ENCODE measurements at regions not wholly inside any gene's neighbourhood (a gene's known extent, or its start where the extent isn't known, plus 50 kb on each side); places are given as distances from the start of the nearest gene placed in this dataset.
"Not testable (repeated sequence)": the region's sequence is repeated elsewhere in the genome, so short reads cannot be mapped to it uniquely, and the experiment has no call there.

DNA sequence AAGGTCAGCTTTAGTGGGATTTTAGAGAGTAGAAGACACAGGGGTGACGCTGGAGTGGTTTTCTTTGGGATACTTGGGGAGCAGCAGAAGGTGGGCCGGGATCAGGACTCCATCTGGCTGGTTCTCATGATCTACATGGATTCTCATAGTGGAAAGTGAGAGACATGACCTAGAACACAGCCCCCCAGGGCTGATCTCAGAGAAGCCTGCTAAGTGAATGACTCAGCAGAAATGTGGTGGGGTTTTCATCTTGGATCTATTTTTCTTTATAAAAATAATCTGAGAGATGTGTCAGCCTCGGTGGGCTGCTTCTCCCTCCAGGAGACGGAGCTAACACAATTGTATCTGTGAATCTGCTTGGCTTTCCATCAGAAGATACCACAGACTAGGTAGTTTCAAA lies 484.4 kb downstream of the TMEM121 start:
- CTCF ChIA-PET = no interaction called here
- TF ChIP-seq, protein P1, sequence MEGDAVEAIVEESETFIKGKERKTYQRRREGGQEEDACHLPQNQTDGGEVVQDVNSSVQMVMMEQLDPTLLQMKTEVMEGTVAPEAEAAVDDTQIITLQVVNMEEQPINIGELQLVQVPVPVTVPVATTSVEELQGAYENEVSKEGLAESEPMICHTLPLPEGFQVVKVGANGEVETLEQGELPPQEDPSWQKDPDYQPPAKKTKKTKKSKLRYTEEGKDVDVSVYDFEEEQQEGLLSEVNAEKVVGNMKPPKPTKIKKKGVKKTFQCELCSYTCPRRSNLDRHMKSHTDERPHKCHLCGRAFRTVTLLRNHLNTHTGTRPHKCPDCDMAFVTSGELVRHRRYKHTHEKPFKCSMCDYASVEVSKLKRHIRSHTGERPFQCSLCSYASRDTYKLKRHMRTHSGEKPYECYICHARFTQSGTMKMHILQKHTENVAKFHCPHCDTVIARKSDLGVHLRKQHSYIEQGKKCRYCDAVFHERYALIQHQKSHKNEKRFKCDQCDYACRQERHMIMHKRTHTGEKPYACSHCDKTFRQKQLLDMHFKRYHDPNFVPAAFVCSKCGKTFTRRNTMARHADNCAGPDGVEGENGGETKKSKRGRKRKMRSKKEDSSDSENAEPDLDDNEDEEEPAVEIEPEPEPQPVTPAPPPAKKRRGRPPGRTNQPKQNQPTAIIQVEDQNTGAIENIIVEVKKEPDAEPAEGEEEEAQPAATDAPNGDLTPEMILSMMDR (conservative IDR thresholded peaks at IDR 0.05; ENCODE audit: low read depth) = no peak
- no peak overlapping the region for H3K27ac ChIP-seq
- DNase-seq (ENCODE audit: low spot score) = no peak
- POLR2A ChIA-PET (ENCODE audit: low non-redundant PET) = no interaction called here

DNA sequence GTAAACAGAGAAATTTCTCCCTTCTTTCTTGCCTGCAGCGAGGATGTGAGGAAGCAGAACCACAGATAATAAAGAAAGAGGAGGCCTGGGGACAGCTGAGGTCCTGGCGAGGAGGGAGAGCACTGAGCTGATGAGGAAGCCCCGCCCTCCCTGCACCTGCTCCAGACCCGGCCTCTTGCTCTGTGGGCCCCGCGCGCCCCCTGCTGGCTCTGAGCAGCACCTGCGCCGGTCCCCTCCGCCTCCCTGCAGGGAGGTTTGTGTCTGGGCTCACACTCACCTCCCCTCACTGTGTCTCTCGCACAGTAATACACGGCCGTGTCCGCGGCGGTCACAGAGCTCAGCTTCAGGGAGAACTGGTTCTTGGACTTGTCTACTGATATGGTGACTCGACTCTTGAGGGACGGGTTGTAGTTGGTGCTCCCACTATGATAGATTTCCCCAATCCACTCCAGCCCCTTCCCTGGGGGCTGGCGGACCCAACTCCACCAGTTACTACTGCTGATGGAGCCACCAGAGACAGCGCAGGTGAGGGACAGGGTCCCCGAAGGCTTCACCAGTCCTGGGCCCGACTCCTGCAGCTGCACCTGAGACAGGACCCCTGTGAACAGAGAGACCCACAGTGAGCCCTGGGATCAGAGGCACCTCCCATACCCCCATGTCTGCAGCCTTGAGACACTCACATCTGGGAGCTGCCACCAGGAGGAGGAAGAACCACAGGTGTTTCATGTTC lies 485.4 kb downstream of the TMEM121 start:
- peak; percentile 27 for DNase-seq (ENCODE audit: low spot score)
- H3K27ac ChIP-seq; POLR2A ChIA-PET (ENCODE audit: low non-redundant PET): not testable (repeated sequence)
- TF ChIP-seq, protein P1 (conservative IDR thresholded peaks at IDR 0.05; ENCODE audit: low read depth) = peak; percentile 43
- CTCF ChIA-PET = interaction anchor here (0.6 to 1.1 kb wide), 3 partner anchors 66 to 799 kb away, joined by 5 to 7 read pairs (median 5); no protein-coding TSS in a partner anchor

DNA sequence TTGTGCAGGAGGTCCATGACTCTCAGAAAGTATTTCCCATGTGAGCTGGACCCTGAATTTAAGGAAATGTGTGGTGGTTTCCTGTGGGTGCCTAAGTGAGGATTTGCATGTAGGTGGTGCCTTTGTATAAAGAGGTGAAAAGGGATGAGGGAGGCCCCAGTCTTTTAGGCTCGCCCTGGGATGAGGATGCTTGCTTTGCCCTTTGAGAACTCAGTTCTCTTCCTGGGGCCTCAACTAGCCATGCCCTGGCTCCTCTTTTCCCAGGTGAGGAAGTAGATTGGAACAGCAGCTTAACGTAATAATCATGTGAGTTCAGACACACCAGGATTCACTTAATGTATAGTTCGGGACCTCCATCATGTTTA lies 486.0 kb downstream of the TMEM121 start:
- H3K27ac ChIP-seq; POLR2A ChIA-PET (ENCODE audit: low non-redundant PET); DNase-seq (ENCODE audit: low spot score): not testable (repeated sequence)
- CTCF ChIA-PET = interaction anchor here (0.6 to 1.1 kb wide), 3 partner anchors 67 to 799 kb away, joined by 5 to 7 read pairs (median 5); no protein-coding TSS in a partner anchor

DNA sequence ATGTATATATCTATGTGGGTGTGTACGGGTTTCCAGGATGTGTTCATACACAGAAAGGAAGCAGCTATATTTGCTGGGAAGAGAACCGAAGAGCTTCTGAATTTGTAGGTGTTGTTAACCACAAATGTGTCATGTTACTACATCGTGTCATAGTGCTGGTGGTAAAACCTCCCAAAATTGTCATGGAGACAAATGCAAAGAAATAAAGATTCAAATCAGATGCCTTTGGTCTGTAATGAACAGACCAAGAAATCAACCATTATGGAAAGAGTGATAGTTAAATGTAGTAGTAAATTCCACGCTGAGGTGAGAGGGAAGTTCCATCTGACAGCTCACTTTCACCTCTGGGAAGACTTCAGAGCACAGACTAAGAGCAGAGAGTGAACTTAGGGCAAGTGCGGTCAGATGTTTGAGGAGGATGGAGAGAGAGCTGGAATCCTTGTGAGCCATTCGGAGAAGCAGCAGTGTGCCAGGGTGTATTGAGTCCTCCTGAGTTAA lies 487.5 kb downstream of the TMEM121 start:
- CTCF ChIA-PET = interaction anchor here (0.8 kb wide), 1 partner anchor 22 kb away, joined by 3 read pairs; no protein-coding TSS in a partner anchor
- no peak for DNase-seq (ENCODE audit: low spot score)
- no peak overlapping the region for H3K27ac ChIP-seq
- POLR2A ChIA-PET (ENCODE audit: low non-redundant PET) = no interaction called here
- TF ChIP-seq, protein P1 (conservative IDR thresholded peaks at IDR 0.05; ENCODE audit: low read depth) = no peak

DNA sequence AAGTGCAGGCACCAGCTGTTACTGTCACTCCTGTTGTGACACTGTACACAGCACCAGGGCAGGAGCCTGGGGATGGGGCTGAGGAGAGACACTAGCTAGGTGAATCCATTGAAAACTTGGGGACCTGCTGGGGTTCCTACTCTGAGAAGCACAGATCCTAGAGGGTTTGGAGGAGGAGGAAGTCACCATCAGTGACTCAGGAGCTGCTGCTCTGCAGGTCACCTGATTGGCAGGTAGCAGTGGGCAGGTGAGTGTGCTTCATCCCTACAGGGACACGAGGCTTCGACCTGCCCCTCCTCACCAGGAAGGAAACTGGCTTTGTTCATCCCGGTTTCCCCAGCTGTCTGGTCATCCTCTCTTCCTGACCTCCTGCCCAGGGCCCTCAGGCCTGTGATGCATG lies 491.6 kb downstream of the TMEM121 start:
- DNase-seq (ENCODE audit: low spot score); CTCF ChIA-PET; H3K27ac ChIP-seq; POLR2A ChIA-PET (ENCODE audit: low non-redundant PET): not testable (repeated sequence)

DNA sequence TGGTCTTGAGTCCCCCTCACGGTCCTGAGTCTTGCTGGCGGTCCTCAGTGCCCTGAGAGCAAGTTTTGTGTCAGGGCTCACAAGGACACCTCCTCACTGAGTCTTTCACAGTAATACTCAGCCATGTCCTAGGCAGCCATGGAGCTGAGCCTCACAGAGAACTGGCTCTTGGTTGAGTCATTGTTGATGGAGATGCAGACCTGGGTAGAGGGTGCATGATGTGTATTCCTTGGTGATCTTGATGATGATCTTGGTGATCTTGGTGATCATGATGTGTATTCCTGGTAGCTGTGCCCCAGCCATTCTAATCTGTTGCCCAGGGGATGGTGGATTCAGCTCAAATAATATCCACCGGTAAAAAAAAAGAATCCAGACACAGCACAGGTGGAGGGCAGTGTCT lies 495.4 kb downstream of the TMEM121 start:
- TF ChIP-seq, protein P1 (conservative IDR thresholded peaks at IDR 0.05; ENCODE audit: low read depth) = no peak
- H3K27ac ChIP-seq = no peak overlapping the region
- no peak for DNase-seq (ENCODE audit: low spot score)
- CTCF ChIA-PET = no interaction called here
- POLR2A ChIA-PET (ENCODE audit: low non-redundant PET) = no interaction called here

DNA sequence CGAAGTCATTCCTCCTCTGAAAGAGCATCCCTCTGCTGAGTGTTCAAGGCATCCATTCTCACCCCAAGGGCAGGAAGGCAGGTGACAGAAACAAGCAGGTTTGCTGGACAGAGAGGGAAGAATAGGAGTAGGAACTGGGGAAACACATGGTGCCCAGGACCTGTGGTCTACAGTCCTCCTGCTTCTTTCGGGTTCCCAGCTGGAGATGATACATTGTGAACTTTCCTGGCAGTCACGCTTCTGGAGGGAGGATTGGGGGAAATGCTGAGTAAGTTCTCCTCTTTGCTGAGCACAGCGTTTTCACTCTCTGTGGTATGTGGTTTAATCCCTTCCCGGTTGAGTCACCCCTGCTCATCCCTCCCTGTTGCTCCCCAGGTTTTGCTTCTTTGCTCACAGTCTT lies 496.3 kb downstream of the TMEM121 start:
- POLR2A ChIA-PET (ENCODE audit: low non-redundant PET); H3K27ac ChIP-seq; CTCF ChIA-PET; DNase-seq (ENCODE audit: low spot score): not testable (repeated sequence)

DNA sequence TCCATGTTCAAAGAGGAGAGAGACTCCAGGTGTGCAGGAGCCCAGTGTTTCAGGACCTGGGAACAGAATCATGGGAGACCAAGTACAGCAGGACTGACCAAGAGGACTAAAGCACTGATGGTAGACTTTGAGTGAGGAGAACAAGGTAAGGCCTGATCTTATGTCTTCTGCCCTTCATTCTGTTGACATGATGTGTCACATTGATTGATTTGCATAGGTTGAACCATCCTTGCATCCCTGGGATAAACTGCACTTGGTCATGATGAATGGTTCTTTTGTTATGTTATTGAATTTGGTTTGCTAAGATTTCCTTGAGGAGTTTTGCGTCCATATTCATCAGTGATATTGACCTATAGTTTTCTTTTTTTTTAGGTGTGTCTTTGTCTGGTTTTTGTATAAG lies 497.0 kb downstream of the TMEM121 start:
- TF ChIP-seq, protein P1 (conservative IDR thresholded peaks at IDR 0.05; ENCODE audit: low read depth) = no peak
- no peak for DNase-seq (ENCODE audit: low spot score)
- H3K27ac ChIP-seq = no peak overlapping the region

More for the DNA sequence above, 497.0 kb downstream of the TMEM121 start:
- POLR2A ChIA-PET (ENCODE audit: low non-redundant PET) = no interaction called here
- CTCF ChIA-PET = no interaction called here
